ENCODE measurements at regions not wholly inside any gene's neighbourhood (a gene's known extent, or its start where the extent isn't known, plus 50 kb on each side); places are given as distances from the start of the nearest gene placed in this dataset.

DNA sequence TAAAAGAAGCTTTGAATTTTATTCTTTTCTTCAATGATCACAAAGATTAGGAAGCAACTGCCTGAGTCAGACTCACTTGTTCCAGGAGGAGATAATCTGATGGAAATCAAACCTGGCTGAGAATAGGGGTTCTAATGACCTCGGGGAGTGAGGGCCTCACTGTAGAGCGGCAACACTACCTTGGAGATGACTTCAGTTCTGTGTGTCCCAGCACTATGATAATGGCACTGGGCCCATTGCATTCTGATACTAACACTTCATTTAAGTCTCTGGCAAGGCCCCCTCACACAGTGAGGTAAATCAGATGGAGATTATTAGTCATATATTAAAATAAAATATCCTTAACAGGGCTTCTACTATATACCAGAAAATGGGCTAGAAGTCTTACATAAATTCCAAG is 233.3 kb upstream of the EGLN3 start:
- peaks cover 22% of the 10 kb centered on the region for H3K4me1 Mint-ChIP-seq (ENCODE audit: unreplicated experiment)
- H3K4me3 Mint-ChIP-seq: no peak overlapping the region
- H3K9me3 Mint-ChIP-seq: no peaks in the 10 kb centered on the region
- H3K36me3 Mint-ChIP-seq: no peaks in the 10 kb centered on the region
- TF ChIP-seq, protein P1, sequence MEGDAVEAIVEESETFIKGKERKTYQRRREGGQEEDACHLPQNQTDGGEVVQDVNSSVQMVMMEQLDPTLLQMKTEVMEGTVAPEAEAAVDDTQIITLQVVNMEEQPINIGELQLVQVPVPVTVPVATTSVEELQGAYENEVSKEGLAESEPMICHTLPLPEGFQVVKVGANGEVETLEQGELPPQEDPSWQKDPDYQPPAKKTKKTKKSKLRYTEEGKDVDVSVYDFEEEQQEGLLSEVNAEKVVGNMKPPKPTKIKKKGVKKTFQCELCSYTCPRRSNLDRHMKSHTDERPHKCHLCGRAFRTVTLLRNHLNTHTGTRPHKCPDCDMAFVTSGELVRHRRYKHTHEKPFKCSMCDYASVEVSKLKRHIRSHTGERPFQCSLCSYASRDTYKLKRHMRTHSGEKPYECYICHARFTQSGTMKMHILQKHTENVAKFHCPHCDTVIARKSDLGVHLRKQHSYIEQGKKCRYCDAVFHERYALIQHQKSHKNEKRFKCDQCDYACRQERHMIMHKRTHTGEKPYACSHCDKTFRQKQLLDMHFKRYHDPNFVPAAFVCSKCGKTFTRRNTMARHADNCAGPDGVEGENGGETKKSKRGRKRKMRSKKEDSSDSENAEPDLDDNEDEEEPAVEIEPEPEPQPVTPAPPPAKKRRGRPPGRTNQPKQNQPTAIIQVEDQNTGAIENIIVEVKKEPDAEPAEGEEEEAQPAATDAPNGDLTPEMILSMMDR (conservative IDR thresholded peaks at IDR 0.05): no peak
- no peak overlapping the region for H3K27ac Mint-ChIP-seq
- H3K27me3 Mint-ChIP-seq: peaks cover 4% of the 10 kb centered on the region
- DNase-seq (ENCODE audit: extremely low spot score, unreplicated experiment): no peak

DNA sequence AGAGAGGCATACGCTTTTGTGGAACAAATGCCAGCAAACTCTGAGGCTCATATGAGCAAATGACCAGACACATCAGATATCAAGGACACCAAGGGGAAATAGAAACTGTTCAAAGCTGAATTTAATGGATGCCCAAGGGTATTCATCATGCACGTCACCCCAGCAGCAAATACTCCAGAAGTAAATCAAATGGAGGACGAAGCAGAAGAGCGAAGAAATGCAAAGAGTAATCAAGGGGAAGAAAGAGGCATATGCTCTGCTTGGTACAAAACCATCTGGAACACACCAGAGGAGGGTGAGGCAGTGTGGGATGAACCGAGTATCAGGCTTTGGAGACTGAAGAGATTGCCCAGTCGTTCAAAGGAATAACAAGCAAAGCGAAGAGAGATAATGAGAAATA is 232.6 kb upstream of the EGLN3 start:
- H3K4me3 Mint-ChIP-seq: no peak overlapping the region
- no peak overlapping the region for H3K27ac Mint-ChIP-seq
- H3K36me3 Mint-ChIP-seq: no peaks in the 10 kb centered on the region
- no peaks in the 10 kb centered on the region for H3K9me3 Mint-ChIP-seq
- peaks cover 4% of the 10 kb centered on the region for H3K27me3 Mint-ChIP-seq
- TF ChIP-seq, protein P1 (conservative IDR thresholded peaks at IDR 0.05): no peak
- peaks cover 25% of the 10 kb centered on the region for H3K4me1 Mint-ChIP-seq (ENCODE audit: unreplicated experiment)
- DNase-seq (ENCODE audit: extremely low spot score, unreplicated experiment): no peak

DNA sequence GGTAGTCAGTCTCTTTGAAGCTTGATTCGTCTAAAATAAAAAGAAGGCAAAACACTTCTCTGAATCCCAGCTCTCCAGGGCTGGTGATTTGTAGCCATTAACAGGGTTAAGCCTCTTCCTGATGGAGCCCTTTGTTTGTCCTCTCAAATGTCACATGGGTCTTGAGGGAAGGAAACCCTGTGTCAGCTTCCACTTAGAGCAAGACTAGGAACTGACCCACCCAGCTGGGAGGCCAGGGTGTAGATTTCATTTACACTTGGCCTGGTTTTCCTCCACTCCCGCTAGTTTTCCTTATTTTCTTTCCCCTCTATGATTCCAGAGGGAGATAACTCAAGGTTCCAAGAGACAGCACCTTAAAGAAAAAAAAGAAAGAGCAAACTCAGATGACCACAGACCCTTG is 230.5 kb upstream of the EGLN3 start:
- no peak for DNase-seq (ENCODE audit: extremely low spot score, unreplicated experiment)
- Mint-ChIP-seq H3K4me1 (ENCODE audit: unreplicated experiment) (peaks cover 34% of the 10 kb centered on the region), H3K27me3 (peaks cover 4% of the 10 kb centered on the region), H3K9me3 (no peaks in the 10 kb centered on the region), H3K4me3 (no peak overlapping the region), H3K36me3 (no peaks in the 10 kb centered on the region), H3K27ac (peak overlapping the region; percentile 35)
- TF ChIP-seq, protein P1 (conservative IDR thresholded peaks at IDR 0.05): no peak

DNA sequence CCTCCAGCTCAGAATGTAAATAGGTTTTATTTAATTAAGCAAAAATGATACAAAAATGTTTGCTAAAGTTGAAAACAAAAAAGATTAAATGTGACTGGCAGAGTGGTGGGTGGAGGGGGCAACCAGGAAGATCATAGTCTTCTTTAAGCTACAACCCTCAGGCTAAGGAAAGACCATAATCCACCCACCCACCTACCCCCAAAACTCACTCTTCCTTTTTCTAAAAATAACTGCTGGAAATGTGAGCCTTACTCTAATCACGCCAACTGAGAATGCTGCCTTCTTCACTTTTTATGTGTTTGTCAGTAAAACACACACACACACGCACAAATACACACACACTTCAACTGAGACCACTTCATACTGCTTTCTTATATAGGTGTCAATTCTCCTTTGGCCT is 230.0 kb upstream of the EGLN3 start:
- DNase-seq (ENCODE audit: extremely low spot score, unreplicated experiment): no peak
- no peaks in the 10 kb centered on the region for H3K9me3 Mint-ChIP-seq
- peaks cover 34% of the 10 kb centered on the region for H3K4me1 Mint-ChIP-seq (ENCODE audit: unreplicated experiment)
- peaks cover 4% of the 10 kb centered on the region for H3K27me3 Mint-ChIP-seq
- H3K4me3 Mint-ChIP-seq: no peak overlapping the region
- no peaks in the 10 kb centered on the region for H3K36me3 Mint-ChIP-seq
- TF ChIP-seq, protein P1 (conservative IDR thresholded peaks at IDR 0.05): no peak
- peak overlapping the region; percentile 35 for H3K27ac Mint-ChIP-seq

DNA sequence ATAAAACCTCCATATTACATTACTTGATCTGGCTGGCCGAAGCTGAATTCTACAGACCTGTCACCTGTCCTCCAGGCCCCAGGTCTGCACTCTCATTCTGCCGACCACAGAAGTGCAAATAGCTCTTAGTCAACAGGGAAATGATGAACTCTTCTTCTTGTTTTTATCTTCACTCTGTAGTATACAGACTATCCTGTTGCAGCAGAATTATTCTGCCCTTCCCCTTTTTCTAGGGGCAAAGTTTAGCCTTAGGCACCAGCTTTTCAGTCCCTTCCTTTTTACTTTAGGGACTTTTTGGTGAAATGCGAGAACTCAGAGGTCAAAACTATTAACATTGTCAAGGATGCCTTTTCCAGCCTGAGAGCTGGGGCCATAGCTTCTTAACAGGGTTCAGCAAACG is 229.6 kb upstream of the EGLN3 start:
- TF ChIP-seq, protein P1 (conservative IDR thresholded peaks at IDR 0.05): no peak
- DNase-seq (ENCODE audit: extremely low spot score, unreplicated experiment): no peak
- peak overlapping the region; percentile 48 for H3K4me3 Mint-ChIP-seq
- H3K36me3 Mint-ChIP-seq: no peaks in the 10 kb centered on the region
- H3K4me1 Mint-ChIP-seq (ENCODE audit: unreplicated experiment): peaks cover 34% of the 10 kb centered on the region
- H3K27ac Mint-ChIP-seq: no peak overlapping the region
- H3K27me3 Mint-ChIP-seq: peaks cover 4% of the 10 kb centered on the region
- H3K9me3 Mint-ChIP-seq: no peaks in the 10 kb centered on the region

DNA sequence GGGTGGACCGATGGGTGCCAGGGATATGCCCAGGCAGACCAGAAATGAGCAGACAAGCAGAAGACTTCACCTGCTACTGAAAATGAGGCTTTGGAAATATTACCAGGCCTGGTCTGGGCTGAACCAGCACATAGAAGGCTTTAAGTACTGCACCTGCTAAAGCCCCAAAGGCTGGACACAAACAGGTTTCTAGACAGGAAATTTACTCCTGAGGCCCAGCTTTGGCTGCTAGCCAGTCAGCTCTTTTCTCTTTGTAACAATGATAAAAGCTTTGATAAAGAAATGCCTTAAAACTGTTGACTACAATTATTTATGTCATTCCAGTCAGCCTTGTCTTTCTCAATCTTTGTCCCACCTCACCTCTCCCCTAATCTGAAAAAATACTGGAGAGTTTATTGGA is 228.9 kb upstream of the EGLN3 start:
- Mint-ChIP-seq H3K9me3 (no peaks in the 10 kb centered on the region), H3K36me3 (no peaks in the 10 kb centered on the region), H3K27ac (peak overlapping the region; percentile 30), H3K27me3 (peaks cover 4% of the 10 kb centered on the region), H3K4me3 (no peak overlapping the region), H3K4me1 (ENCODE audit: unreplicated experiment) (peaks cover 34% of the 10 kb centered on the region)
- no peak for DNase-seq (ENCODE audit: extremely low spot score, unreplicated experiment)
- TF ChIP-seq, protein P1 (conservative IDR thresholded peaks at IDR 0.05): no peak
